Adrenal gland (tissue), 9 donors: ENCODE measurements at regions not wholly inside any gene's neighbourhood (a gene's known extent, or its start where the extent isn't known, plus 50 kb on each side); places are given as distances from the start of the nearest gene placed in this dataset.

Experiments used
- DNase-seq, 7 donors: peaks; one replicate each; pipeline ENCODE4 v3.0.0-alpha.2; 2019 to 2020
- H3K27ac ChIP-seq, 5 donors: fragments of 200-600 bp; sonication (generic) in 4 of 5; 1 replicate in 3 of 5; 2 replicates in 2 of 5; pipeline versions ENCODE4 v1.5.1 to v1.8.0; 2016 to 2020; ENCODE audit warnings: mild to moderate bottlenecking in 1 of 5
- H3K27me3 ChIP-seq: fragments of 200-600 bp; 2 replicates; pipeline ENCODE4 v1.8.0; 2021
- H3K36me3 ChIP-seq, 2 donors: fragments of 200-600 bp; replicated peaks in 1 of 2; 1 replicate in 1 of 2; 2 replicates in 1 of 2; pipeline versions ENCODE4 v1.5.1 to v1.8.0; 2018 to 2022
- H3K4me1 ChIP-seq, 2 donors: fragments of 200-600 bp; replicated peaks in 1 of 2; 1 replicate in 1 of 2; 2 replicates in 1 of 2; pipeline versions ENCODE4 v1.5.1 to v1.8.0; 2018 to 2021
- H3K4me3 ChIP-seq, 4 donors: fragments of 200-600 bp; sonication (generic) in 3 of 4; one replicate each; pipeline ENCODE4 v1.5.1; 2016 to 2018
- H3K9me3 ChIP-seq, 3 donors: fragments of 200-600 bp; sonication (generic) in 1 of 3; replicated peaks in 1 of 3; 1 replicate in 2 of 3; 2 replicates in 1 of 3; pipeline versions ENCODE4 v1.5.1 to v1.8.0; 2016 to 2021
- CTCF ChIP-seq, 6 experiments: fragments of 450-650 bp in 4 of 6; fragments of 200-600 bp in 2 of 6; sonication (generic) in 1 of 6; IDR thresholded peaks; 1 replicate in 5 of 6; 2 replicates in 1 of 6; pipeline versions ENCODE4 v1.5.1 to v1.8.0; 2016 to 2021; ENCODE audit warnings: antibody characterized with exemption in 6 of 6, mild to moderate bottlenecking in 2 of 6, moderate library complexity in 1 of 6
- POLR2A ChIP-seq, 2 donors: fragments of 450-650 bp; IDR thresholded peaks; one replicate each; pipeline ENCODE4 v1.6.1; 2017; ENCODE audit warnings: antibody characterized with exemption in 2 of 2, mild to moderate bottlenecking in 2 of 2, moderate library complexity in 1 of 2
- WGBS, 4 donors: extraction: QIAGEN DNeasy Blood & Tissue Kit in 2 of 4; methylation state at CpG; one replicate each; pipeline versions ENCODE4 v1.1.5 to v1.1.7; 2013 to 2017; 5-methylcytosine and 5-hydroxymethylcytosine counted together
- intact Hi-C, 2 donors: fragments of 100-400 bp; cut with DNase I; formaldehyde crosslinking; loops; one replicate each; pipeline versions ENCODE4 v1.14.1 to v1.15.0; 2022 to 2023
- donor health status: healthy with polysubstance abuse.
- donor health status: Bipolar disorder and iron deficiency.
- donor health status: DM: yes; HTN: yes; CAD: no.
- donor health status: DM: no; HTN: no; CAD: no.
- donor health status: DM: no; HTN: no; CAD: no.

GRCh38 chr5:148941810-148942209 is 115.4 kb downstream of the ADRB2 start:
- intact Hi-C loops: no loop called here
- Histone ChIP-seq H3K4me3 (no peak overlapping the region), H3K36me3 (no peaks in the 10 kb centered on the region), H3K27ac (no peak overlapping the region), H3K9me3 (no peaks in the 10 kb centered on the region), H3K4me1 (no peaks in the 10 kb centered on the region), H3K27me3 (no peaks in the 10 kb centered on the region)
- WGBS, 4 donors: 0 to 60% (median 25%) methylated on average over 1 of the region's 1 CpG
- TF ChIP-seq CTCF (IDR thresholded peaks at IDR 0.05) (no peak), POLR2A (IDR thresholded peaks at IDR 0.05) (no peak)
- no peak for DNase-seq

- TF ChIP-seq POLR2A (IDR thresholded peaks at IDR 0.05) (no peak), CTCF (IDR thresholded peaks at IDR 0.05) (no peak)
- H3K4me1 ChIP-seq: no peaks in the 10 kb centered on the region
- H3K27ac ChIP-seq: no peak overlapping the region
- no peaks in the 10 kb centered on the region for H3K27me3 ChIP-seq
- intact Hi-C loops: no loop called here
- no peak overlapping the region for H3K4me3 ChIP-seq
- no peak for DNase-seq
- H3K36me3 ChIP-seq: no peaks in the 10 kb centered on the region
- WGBS, 4 donors: 51 to 87% (median 76%) methylated on average over 4 of the region's 4 CpGs
- no peaks in the 10 kb centered on the region for H3K9me3 ChIP-seq
Measured at GRCh38 chr5:148949841-148950470, 112.9 kb downstream of the SH3TC2 start.

GRCh38 chr5:148950471-148950863 is 112.4 kb downstream of the SH3TC2 start:
- no peaks in the 10 kb centered on the region for H3K9me3 ChIP-seq
- intact Hi-C loops: no loop called here
- no peak overlapping the region for H3K4me3 ChIP-seq
- H3K4me1 ChIP-seq: no peaks in the 10 kb centered on the region
- no peaks in the 10 kb centered on the region for H3K27me3 ChIP-seq
- DNase-seq: no peak
- H3K27ac ChIP-seq: no peak overlapping the region
- H3K36me3 ChIP-seq: no peaks in the 10 kb centered on the region
- 60 to 87% (median 86%) methylated on average over 2 of the region's 2 CpGs for WGBS, 4 donors
- TF ChIP-seq POLR2A (IDR thresholded peaks at IDR 0.05): no peak
- TF ChIP-seq CTCF (IDR thresholded peaks at IDR 0.05): no peak

GRCh38 chr5:148950892-148951291 is 112.0 kb downstream of the SH3TC2 start:
- Histone ChIP-seq H3K9me3 (no peaks in the 10 kb centered on the region), H3K4me1 (no peaks in the 10 kb centered on the region), H3K4me3 (no peak overlapping the region), H3K27me3 (no peaks in the 10 kb centered on the region), H3K36me3 (no peaks in the 10 kb centered on the region), H3K27ac (no peak overlapping the region)
- WGBS, 4 donors: 63 to 71% (median 68%) methylated on average over 1 of the region's 1 CpG
- intact Hi-C loops: no loop called here
- DNase-seq: no peak
- TF ChIP-seq POLR2A (IDR thresholded peaks at IDR 0.05): no peak
- no peak for TF ChIP-seq CTCF (IDR thresholded peaks at IDR 0.05)
